ENCODE measurements at regions not wholly inside any gene's neighbourhood (a gene's known extent, or its start where the extent isn't known, plus 50 kb on each side); places are given as distances from the start of the nearest gene placed in this dataset.

DNA sequence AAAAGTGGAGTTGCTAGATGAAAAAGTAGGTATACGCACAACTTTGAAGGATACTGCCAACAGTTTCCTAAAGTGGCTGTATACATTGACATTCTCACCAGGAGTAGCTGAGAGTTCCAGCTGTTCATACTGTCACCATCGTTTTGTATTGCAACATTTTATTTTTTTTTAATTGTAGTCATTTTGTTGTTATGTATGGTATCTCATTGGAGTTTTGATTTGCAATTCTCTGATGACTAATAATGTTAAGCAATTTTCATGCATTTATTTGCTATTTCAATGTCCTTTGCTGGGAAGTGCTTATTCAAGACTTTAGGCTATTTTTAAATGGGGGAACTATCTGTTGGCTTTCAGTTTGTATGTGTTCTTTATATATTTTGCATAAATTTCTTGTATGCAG is 185.1 kb upstream of the TGFBR2 start:
- intact Hi-C loops (cut with micrococcal nuclease): loop anchor here in 1 of 2 donors (10.0 kb wide), 1 partner anchor 54 kb away; no protein-coding TSS in a partner anchor
- no peak for TF ChIP-seq CTCF (IDR thresholded peaks at IDR 0.05)

DNA sequence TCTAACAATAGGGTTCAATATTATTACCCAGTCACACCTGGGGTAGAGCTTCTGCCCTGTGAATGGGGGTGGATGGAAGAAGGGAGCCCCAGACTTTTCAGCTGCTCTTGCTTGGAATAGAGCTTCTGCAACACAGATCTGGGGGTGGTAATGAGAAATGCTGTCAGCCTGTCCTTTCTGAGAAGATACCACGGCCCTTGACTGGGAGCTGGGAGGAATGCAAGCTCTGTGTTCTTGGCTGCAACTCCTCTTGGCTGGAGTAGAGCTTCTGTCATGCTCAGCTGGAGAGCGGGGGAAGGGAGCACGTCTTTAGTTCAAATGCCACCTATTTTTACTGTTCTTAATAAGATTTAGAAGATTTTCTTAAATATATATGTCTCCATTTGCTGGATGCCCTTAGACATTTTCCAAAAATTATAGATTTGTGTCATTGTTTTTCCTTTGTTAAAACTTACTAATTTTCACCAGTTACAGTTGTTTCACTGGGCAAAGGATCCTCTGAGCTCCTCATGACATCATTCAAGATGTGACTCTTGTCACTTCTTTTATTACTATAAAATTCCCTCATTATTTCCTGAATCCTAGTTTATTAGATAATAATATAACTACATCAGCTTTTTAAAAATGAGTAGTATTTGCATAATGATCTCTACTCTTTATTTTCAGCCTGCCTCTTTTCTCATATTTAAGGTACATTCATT is 180.0 kb upstream of the TGFBR2 start:
- H3K4me2 ChIP-seq (replicated peaks; ENCODE audit: extremely low read depth, low read length, poor library complexity, severe bottlenecking): no peak overlapping the region
- no peaks in the 10 kb centered on the region for H3K36me3 ChIP-seq (replicated peaks in 1 of 2; ENCODE audit: control insufficient read depth in 1 of 2, insufficient read depth in 2 of 2, low read length in 2 of 2)
- H3K4me3 ChIP-seq (replicated peaks in 1 of 3; ENCODE audit: low read depth in 2 of 3, low read length in 3 of 3): no peak overlapping the region
- H3K4me1 ChIP-seq (ENCODE audit: control insufficient read depth in 1 of 2, insufficient read depth in 2 of 2, low read length in 2 of 2): peaks cover 5 to 9% of the 10 kb centered on the region in 2 donors
- Mint-ChIP-seq H3K9me3 (peaks cover 0 to 9% (median 0%) of the 10 kb centered on the region in 7 donors), H3K27ac (peak overlapping the region in 1 of 7 donors; percentile 63), H3K27me3 (ENCODE audit: low read depth in 3 of 3) (no peaks in the 10 kb centered on the region), H3K4me1 (peaks cover 7% of the 10 kb centered on the region), H3K4me3 (no peak overlapping the region), H3K36me3 (no peaks in the 10 kb centered on the region)
- 100% methylated on average over 1 of the region's 3 CpGs for WGBS (ENCODE audit: insufficient coverage)
- H3K9ac ChIP-seq (ENCODE audit: insufficient read depth, low read length, poor library complexity, severe bottlenecking): no peak overlapping the region
- no peaks in the 10 kb centered on the region for H4K20me1 ChIP-seq (ENCODE audit: insufficient read depth, low read length)
- DNase-seq: no peak
- no peak overlapping the region for H2AFZ ChIP-seq (ENCODE audit: insufficient read depth, low read depth, low read length, poor library complexity, severe bottlenecking)
- H3K79me2 ChIP-seq (ENCODE audit: insufficient read depth, low read length): no peaks in the 10 kb centered on the region
- intact Hi-C loops (cut with micrococcal nuclease): loop anchor here in 1 of 2 donors (10.0 kb wide), 1 partner anchor 48 kb away; no protein-coding TSS in a partner anchor
- H3K9me3 ChIP-seq (replicated peaks in 1 of 2; ENCODE audit: control insufficient read depth in 1 of 2, insufficient read depth in 1 of 2, low read length in 2 of 2): no peaks in the 10 kb centered on the region
- H3K27me3 ChIP-seq (ENCODE audit: control insufficient read depth in 2 of 2, insufficient read depth in 2 of 2, low read length in 2 of 2): no peaks in the 10 kb centered on the region
- TF ChIP-seq CTCF (IDR thresholded peaks at IDR 0.05): no peak
- H3K27ac ChIP-seq (ENCODE audit: low read depth in 1 of 2, low read length in 2 of 2): no peak overlapping the region

More for the DNA sequence above, 185.1 kb upstream of the TGFBR2 start:
- DNase-seq: peak; percentile 65 to 77 (median 77)
- Histone ChIP-seq H3K27ac (ENCODE audit: low read depth in 1 of 2, low read length in 2 of 2) (peak overlapping the region in 1 of 2 donors; percentile 50), H4K20me1 (ENCODE audit: insufficient read depth, low read length) (no peaks in the 10 kb centered on the region), H3K36me3 (replicated peaks in 1 of 2; ENCODE audit: control insufficient read depth in 1 of 2, insufficient read depth in 2 of 2, low read length in 2 of 2) (no peaks in the 10 kb centered on the region), H3K4me1 (ENCODE audit: control insufficient read depth in 1 of 2, insufficient read depth in 2 of 2, low read length in 2 of 2) (peaks cover 9 to 17% of the 10 kb centered on the region in 2 donors), H3K9me3 (replicated peaks in 1 of 2; ENCODE audit: control insufficient read depth in 1 of 2, insufficient read depth in 1 of 2, low read length in 2 of 2) (no peaks in the 10 kb centered on the region), H3K79me2 (ENCODE audit: insufficient read depth, low read length) (no peaks in the 10 kb centered on the region), H2AFZ (ENCODE audit: insufficient read depth, low read depth, low read length, poor library complexity, severe bottlenecking) (no peak overlapping the region), H3K4me2 (replicated peaks; ENCODE audit: extremely low read depth, low read length, poor library complexity, severe bottlenecking) (peak overlapping the region; percentile 33), H3K27me3 (ENCODE audit: control insufficient read depth in 2 of 2, insufficient read depth in 2 of 2, low read length in 2 of 2) (no peaks in the 10 kb centered on the region), H3K4me3 (replicated peaks in 1 of 3; ENCODE audit: low read depth in 2 of 3, low read length in 3 of 3) (peak overlapping the region in 1 of 3 experiments; percentile 4), H3K9ac (ENCODE audit: insufficient read depth, low read length, poor library complexity, severe bottlenecking) (no peak overlapping the region)
- no peak overlapping the region for H3K4me3 Mint-ChIP-seq
- peaks cover 21% of the 10 kb centered on the region for H3K4me1 Mint-ChIP-seq
- H3K27ac Mint-ChIP-seq: peak overlapping the region in 4 of 7 donors; percentile 5 to 66 (median 36)
- H3K36me3 Mint-ChIP-seq: no peaks in the 10 kb centered on the region
- peaks cover 0 to 4% (median 0%) of the 10 kb centered on the region in 7 donors for H3K9me3 Mint-ChIP-seq
- H3K27me3 Mint-ChIP-seq (ENCODE audit: low read depth in 3 of 3): no peaks in the 10 kb centered on the region
- WGBS (ENCODE audit: insufficient coverage): no CpG with 5 or more reads among the region's 2 CpGs

Measured in CD14-positive monocyte (primary cell).